Left cardiac atrium (tissue), 4 donors: ENCODE measurements at regions not wholly inside any gene's neighbourhood (a gene's known extent, or its start where the extent isn't known, plus 50 kb on each side); places are given as distances from the start of the nearest gene placed in this dataset.
A peak's percentile ranks its signal among the peaks of the same experiment; 100 is the strongest.
"Not testable (repeated sequence)": the region's sequence is repeated elsewhere in the genome, so short reads cannot be mapped to it uniquely, and the experiment has no call there.

ENCODE experiments used
- ATAC-seq, 2 donors: fragments of 200-7000 bp; cut with Tn5 transposase; one replicate each; pipeline ENCODE4 v1.9.1; 2020; ENCODE audit warnings: mild to moderate bottlenecking in 2 of 2, moderate library complexity in 2 of 2
- DNase-seq: peaks from one replicate; pipeline ENCODE4 v3.0.0-alpha.2; 2020
- intact Hi-C, 2 donors: fragments of 100-400 bp; cut with DNase I; formaldehyde crosslinking; loops; one replicate each; pipeline versions ENCODE4 v1.14.1 to v1.15.1; 2022 to 2023
- donor health status: DM: no; HTN: yes; CAD: no.
- donor health status: DM: no; HTN: yes; CAD: no; lungs with severe emphysema.
- donor health status: DM: yes; HTN: yes; CAD: no.
- donor health status: Dilated cardiomyopathy.

GRCh38 chr7:68065581-68065980 lies 1068.9 kb downstream of the TYW1 start:
- intact Hi-C loops = no loop called here

GRCh38 chr7:68067845-68068244 lies 1071.2 kb downstream of the TYW1 start:
- intact Hi-C loops = no loop called here

More at GRCh38 chr7:68065581-68065980, 1068.9 kb downstream of the TYW1 start:
- DNase-seq (no peak), ATAC-seq (no peak)

GRCh38 chr7:68070992-68071391 lies 1074.4 kb downstream of the TYW1 start:
- DNase-seq = no peak
- no peak for ATAC-seq

More at GRCh38 chr7:68067845-68068244, 1071.2 kb downstream of the TYW1 start:
- DNase-seq (no peak), ATAC-seq (no peak)

GRCh38 chr7:68073701-68074100 lies 1077.1 kb downstream of the TYW1 start:
- intact Hi-C loops = no loop called here
- DNase-seq (no peak), ATAC-seq (no peak)

More at GRCh38 chr7:68070992-68071391, 1074.4 kb downstream of the TYW1 start:
- intact Hi-C loops = no loop called here

- no peak for ATAC-seq
- DNase-seq = no peak
- intact Hi-C loops = no loop called here
Observed at GRCh38 chr7:68074242-68074641, 1077.6 kb downstream of the TYW1 start.

- ATAC-seq (no peak), DNase-seq (no peak)
- intact Hi-C loops = no loop called here
Observed at GRCh38 chr7:68078157-68078710, 1081.6 kb downstream of the TYW1 start.

- ATAC-seq, intact Hi-C loops, DNase-seq: not testable (repeated sequence)
Observed at GRCh38 chr7:68082066-68082960, 1085.7 kb downstream of the TYW1 start.

GRCh38 chr7:68082961-68083657 lies 1086.5 kb downstream of the TYW1 start:
- ATAC-seq, DNase-seq, intact Hi-C loops: not testable (repeated sequence)

- no peak for DNase-seq
- intact Hi-C loops = no loop called here
Observed at GRCh38 chr7:68087401-68087800, 1090.8 kb downstream of the TYW1 start.

GRCh38 chr7:68088879-68089278 lies 1092.2 kb downstream of the TYW1 start:
- DNase-seq (no peak), ATAC-seq (no peak)
- intact Hi-C loops = no loop called here

More at GRCh38 chr7:68087401-68087800, 1090.8 kb downstream of the TYW1 start:
- ATAC-seq = no peak

GRCh38 chr7:68090256-68090655 lies 1093.6 kb downstream of the TYW1 start:
- intact Hi-C loops, DNase-seq, ATAC-seq: not testable (repeated sequence)

- DNase-seq = no peak
- intact Hi-C loops = no loop called here
- no peak for ATAC-seq
Observed at GRCh38 chr7:68103319-68103718, 1106.7 kb downstream of the TYW1 start.

GRCh38 chr7:68107261-68107660 lies 1110.6 kb downstream of the TYW1 start:
- peak; percentile 68 to 78 for ATAC-seq
- intact Hi-C loops = no loop called here
- DNase-seq = no peak

- DNase-seq (no peak), ATAC-seq (no peak)
- intact Hi-C loops = no loop called here
Observed at GRCh38 chr7:68107968-68108367, 1111.3 kb downstream of the TYW1 start.

- intact Hi-C loops = no loop called here
- ATAC-seq (no peak), DNase-seq (no peak)
Observed at GRCh38 chr7:68109299-68109698, 1112.7 kb downstream of the TYW1 start.

GRCh38 chr7:68119411-68119810 lies 1122.8 kb downstream of the TYW1 start:
- DNase-seq (no peak), ATAC-seq (no peak)
- intact Hi-C loops = no loop called here

GRCh38 chr7:68121056-68121455 lies 1124.4 kb downstream of the TYW1 start:
- DNase-seq (no peak), ATAC-seq (no peak)
- intact Hi-C loops = no loop called here

GRCh38 chr7:68121655-68122054 lies 1125.0 kb downstream of the TYW1 start:
- intact Hi-C loops = no loop called here
- no peak for ATAC-seq

GRCh38 chr7:68122801-68123200 lies 1126.2 kb downstream of the TYW1 start:
- DNase-seq (no peak), ATAC-seq (no peak)
- intact Hi-C loops = no loop called here

More at GRCh38 chr7:68121655-68122054, 1125.0 kb downstream of the TYW1 start:
- DNase-seq = no peak

GRCh38 chr7:68125168-68125567 lies 1128.5 kb downstream of the TYW1 start:
- intact Hi-C loops = no loop called here
- ATAC-seq (no peak), DNase-seq (no peak)
